AML-193 (cell line): ENCODE measurements at regions not wholly inside any gene's neighbourhood (a gene's known extent, or its start where the extent isn't known, plus 50 kb on each side); places are given as distances from the start of the nearest gene placed in this dataset.
"Not testable (repeated sequence)": the region's sequence is repeated elsewhere in the genome, so short reads cannot be mapped to it uniquely, and the experiment has no call there.

Source experiments
- DNase-seq, 2 experiments: peaks; one replicate each; lab custom pipeline; 2025; lab: John Stamatoyannopoulos, UW

GRCh38 chr14:37787879-37788494, 192.6 kb downstream of the TTC6 start:
- DNase-seq, result no peak

DNA sequence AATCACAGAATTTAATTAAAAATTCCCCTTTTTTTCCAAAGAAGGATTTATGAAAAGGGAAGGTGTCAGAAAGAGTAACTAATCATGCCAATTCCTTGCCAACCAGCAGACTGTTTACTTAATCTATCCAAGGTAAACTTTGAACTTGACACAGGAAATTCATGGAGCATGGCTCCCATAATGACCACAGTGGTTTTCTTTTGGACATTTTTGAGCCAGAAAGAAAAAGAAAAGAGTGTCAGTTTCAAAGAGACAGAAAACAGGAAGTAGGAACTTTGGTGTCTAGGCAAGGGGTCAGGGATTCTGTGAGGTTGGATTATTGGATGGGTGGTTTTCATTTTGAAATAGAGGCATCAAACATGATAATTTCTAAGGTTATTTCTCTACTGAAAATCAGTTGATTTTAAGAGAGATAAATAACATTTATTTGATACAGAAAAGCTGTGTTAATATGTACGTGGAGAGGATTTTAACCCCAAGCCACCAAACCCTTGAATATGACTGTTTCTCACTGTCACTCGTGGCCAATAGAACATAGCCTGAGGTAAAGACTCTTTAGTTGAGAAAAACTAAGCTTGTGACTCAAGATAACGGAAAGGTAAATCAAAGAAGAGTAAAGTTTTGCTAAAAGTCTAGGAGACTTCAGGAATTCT, 196.1 kb downstream of the TTC6 start:
- no peak for DNase-seq

DNA sequence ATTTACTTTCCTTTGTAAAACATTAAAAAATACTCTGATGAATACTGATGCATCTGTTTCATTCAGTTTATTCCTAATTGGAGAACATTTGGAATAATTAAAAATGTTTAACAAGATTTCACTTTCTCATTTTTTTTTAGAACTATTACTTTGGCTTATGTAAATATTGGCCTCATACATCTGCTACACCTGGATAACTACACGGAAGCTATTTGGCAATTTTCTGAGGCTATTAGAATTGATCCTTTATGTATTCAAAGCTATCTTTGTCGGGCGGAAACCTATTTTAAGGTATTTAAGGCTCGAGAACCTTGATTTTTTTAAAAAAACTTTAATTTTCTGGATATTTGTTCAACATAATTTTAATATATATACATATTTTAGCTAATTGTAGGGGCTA, 196.7 kb downstream of the TTC6 start:
- no peak for DNase-seq

GRCh38 chr14:37796703-37797416, 201.4 kb downstream of the TTC6 start:
- no peak for DNase-seq

GRCh38 chr14:37797675-37798074, 202.2 kb downstream of the TTC6 start:
- DNase-seq, result no peak

- no peak for DNase-seq
These were observed 212.3 kb downstream of the TTC6 start for GRCh38 chr14:37807722-37808121.

GRCh38 chr14:37810094-37810801, 214.8 kb downstream of the TTC6 start:
- DNase-seq, result no peak

GRCh38 chr14:37813732-37814131, 218.3 kb downstream of the TTC6 start:
- no peak for DNase-seq

DNA sequence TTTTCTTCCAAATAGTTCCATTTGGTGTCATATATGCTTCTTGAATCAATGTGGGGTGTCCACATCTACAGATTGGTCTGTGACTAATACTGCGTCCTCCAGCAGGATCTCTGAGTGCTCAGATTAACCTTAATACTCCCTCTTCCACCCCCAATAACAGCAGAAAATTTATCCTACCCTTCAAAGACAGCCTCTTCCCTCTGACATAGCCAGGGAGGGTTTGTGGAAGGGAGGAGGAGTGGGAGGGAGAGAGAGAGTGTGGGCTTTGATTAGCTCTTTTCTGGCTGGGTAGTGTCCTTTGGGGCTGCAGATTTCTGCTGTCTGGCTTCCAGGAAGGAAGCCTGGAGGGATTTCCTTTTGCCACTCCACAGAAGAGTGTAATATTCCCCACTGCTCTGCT, 220.7 kb downstream of the TTC6 start:
- no peak for DNase-seq

DNA sequence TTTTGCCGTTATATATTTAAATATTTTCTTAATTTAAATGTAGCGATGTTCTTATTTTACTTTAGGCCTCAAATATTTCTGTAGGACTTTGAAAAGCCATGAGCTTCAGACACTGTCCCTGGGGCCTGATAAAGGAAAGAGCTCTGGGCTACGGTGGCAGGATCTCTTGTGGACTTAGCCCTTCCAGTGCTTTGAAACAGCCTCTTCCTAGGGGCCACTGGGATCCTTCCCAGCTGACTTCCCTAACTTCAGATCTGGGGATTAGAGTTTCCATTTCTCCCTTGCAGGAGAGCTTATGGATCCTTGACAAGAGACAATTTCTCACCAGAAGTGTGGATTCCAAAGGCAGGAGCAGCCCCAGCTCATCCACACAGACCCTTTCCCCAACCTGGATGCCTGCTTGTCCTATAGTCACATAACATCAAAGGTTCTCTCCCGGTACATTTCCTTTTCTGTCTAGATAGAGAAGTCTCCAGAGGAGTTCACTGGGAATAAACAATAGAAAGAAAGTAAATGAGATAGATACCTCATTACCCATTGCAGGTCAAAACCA, 221.4 kb downstream of the TTC6 start:
- no peak for DNase-seq

GRCh38 chr14:37819155-37820015, 224.0 kb downstream of the TTC6 start:
- DNase-seq, result no peak

- DNase-seq, result not testable (repeated sequence)
These were observed 225.4 kb downstream of the TTC6 start for GRCh38 chr14:37820810-37821209.

- DNase-seq, result no peak
These were observed 229.7 kb downstream of the TTC6 start for GRCh38 chr14:37824939-37825712.

DNA sequence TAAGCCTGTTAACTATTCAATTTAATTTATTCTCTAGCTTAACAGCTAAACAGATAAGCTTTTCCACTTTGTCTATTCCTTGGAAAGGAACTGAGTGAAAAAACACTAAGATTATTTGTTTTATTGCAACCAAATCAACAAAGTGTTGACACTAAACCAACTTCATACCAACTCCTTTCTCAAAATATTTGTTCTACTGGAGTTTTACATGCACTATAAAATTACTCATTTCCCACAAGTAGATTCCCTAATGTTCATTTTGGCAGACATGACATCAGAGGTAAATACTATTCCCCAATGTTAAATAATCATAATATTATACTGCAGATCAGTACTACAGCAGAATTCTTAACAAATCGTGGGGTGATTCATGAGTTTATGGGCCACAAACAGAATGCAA, 231.4 kb downstream of the TTC6 start:
- DNase-seq, result no peak

DNA sequence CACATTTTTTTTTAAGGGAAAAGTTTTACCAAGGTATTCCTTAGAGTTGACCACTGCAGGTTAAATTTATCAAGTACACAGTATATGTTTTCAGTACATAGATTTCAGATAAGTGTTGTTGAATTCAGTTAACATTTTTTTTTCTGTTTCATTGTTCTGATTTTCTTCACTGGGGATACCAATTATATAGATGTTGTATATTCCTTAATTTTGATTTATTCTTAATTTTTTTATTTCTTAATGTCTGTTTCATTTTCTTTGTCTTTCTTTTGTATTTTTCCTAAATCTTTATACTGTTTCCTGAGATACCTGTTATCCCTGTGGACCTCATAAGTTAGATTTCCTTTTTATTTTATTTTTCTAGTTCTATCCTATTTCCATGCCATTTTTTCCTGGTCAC, 234.8 kb downstream of the TTC6 start:
- DNase-seq, result no peak

GRCh38 chr14:37834275-37834674, 238.8 kb downstream of the TTC6 start:
- no peak for DNase-seq

GRCh38 chr14:37838778-37839177, 243.3 kb downstream of the TTC6 start:
- DNase-seq, result not testable (repeated sequence)

DNA sequence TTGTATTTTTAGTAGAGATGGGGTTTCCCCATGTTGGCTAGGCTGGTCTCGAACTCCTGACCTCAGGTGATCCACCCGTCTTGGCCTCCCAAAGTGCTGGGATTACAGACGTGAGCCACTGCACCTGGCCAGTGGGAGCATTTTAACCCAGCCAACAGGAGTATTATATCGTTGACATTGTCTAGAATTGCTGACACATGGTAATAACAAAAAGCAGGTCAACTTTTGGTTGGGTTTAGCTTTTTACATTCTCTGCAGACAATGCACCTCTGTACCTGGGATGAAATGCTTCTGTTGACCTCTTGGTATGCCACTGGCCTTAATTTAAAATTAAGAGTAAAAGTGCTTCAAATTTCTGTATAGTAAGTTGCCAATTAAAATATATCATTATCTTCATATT, 245.6 kb downstream of the TTC6 start:
- DNase-seq, result not testable (repeated sequence)

DNA sequence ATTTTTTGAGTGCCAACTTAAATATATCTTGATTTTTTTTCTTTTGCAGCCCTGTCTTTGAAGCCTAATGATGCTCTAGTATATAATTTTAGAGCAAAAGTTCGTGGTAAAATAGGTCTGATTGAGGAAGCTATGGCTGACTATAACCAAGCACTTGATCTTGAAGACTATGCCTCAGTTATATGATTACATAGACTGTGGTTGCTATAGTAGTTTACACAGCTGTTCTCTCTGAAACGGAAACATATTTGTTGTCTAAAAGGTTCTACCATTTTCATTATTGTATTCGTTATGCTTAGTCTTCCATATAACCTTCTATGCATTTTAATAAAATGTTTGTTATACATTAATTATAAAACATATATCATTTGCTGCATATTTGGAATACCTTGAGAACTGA, 246.7 kb downstream of the TTC6 start:
- no peak for DNase-seq

GRCh38 chr14:37843954-37844607, 248.7 kb downstream of the TTC6 start:
- DNase-seq, result no peak
